SK-N-SH (cell line): ENCODE measurements at regions not wholly inside any gene's neighbourhood (a gene's known extent, or its start where the extent isn't known, plus 50 kb on each side); places are given as distances from the start of the nearest gene placed in this dataset.

ENCODE experiments used
- CTCF ChIA-PET: fragments of 300-600, 350-600 bp; formaldehyde crosslinking; extraction: SDS; loops from one replicate; lab custom pipeline; 2021; lab: Yijun Ruan, JAX
- POLR2A ChIA-PET: fragments of 350-600 bp; sonication (Branson Sonifier 250); formaldehyde crosslinking; extraction: SDS; loops from one replicate; lab custom pipeline; 2020; ENCODE audit warnings: antibody characterized with exemption, inconsistent platforms; lab: Yijun Ruan, JAX
- DNase-seq: peaks from one replicate; pipeline ENCODE4 v3.0.0; 2012
- H2AFZ ChIP-seq: fragments of 200-600 bp; sonication (generic); 2 replicates; pipeline ENCODE4 v1.8.1; 2016; ENCODE audit warnings: antibody characterized with exemption, mild to moderate bottlenecking, low read depth
- H3F3A ChIP-seq: fragments of 200-600 bp; sonication (generic); replicated peaks from 2 replicates; pipeline ENCODE3; 2016; ENCODE audit warnings: antibody characterized with exemption, mild to moderate bottlenecking; ENCODE audit not compliant: insufficient read depth
- H3K27ac ChIP-seq, 2 experiments: fragments of 200-500 bp in 1 of 2; fragments of 200-600 bp in 1 of 2; sonication (Bioruptor generic) in 1 of 2; sonication (generic), shearing (Covaris generic) in 1 of 2; 2 replicates each; pipeline versions ENCODE4 v1.5.1 to v1.6.1; 2014 to 2016; ENCODE audit warnings: low read depth in 2 of 2, inconsistent platforms in 1 of 2, low read length in 1 of 2, mild to moderate bottlenecking in 1 of 2, mixed read lengths in 1 of 2
- H3K27me3 ChIP-seq: fragments of 200-600 bp; sonication (generic), shearing (Covaris generic); 2 replicates; pipeline ENCODE4 v1.6.1; 2016; ENCODE audit warnings: mixed run types; ENCODE audit not compliant: insufficient read depth
- H3K36me3 ChIP-seq, 2 experiments: fragments of 200-500 bp in 1 of 2; fragments of 200-600 bp in 1 of 2; sonication (Bioruptor generic) in 1 of 2; sonication (generic) in 1 of 2; replicated peaks in 1 of 2; 2 replicates each; pipeline versions ENCODE3 to v1.5.1; 2014 to 2016; ENCODE audit warnings: low read length in 1 of 2, mild to moderate bottlenecking in 1 of 2; ENCODE audit not compliant: insufficient read depth in 2 of 2, control insufficient read depth in 1 of 2
- H3K4me1 ChIP-seq, 2 experiments: fragments of 200-500 bp in 1 of 2; fragments of 200-600 bp in 1 of 2; sonication (Bioruptor generic) in 1 of 2; sonication (generic), shearing (Covaris generic) in 1 of 2; 2 replicates each; pipeline versions ENCODE4 v1.5.1 to v1.6.1; 2014 to 2016; ENCODE audit warnings: low read depth in 1 of 2, low read length in 1 of 2, mixed run types in 1 of 2; ENCODE audit not compliant: insufficient read depth in 2 of 2, control insufficient read depth in 1 of 2
- H3K4me2 ChIP-seq: fragments of 200-600 bp; sonication (generic), shearing (Covaris generic); 2 replicates; pipeline ENCODE4 v1.6.1; 2017; ENCODE audit warnings: mixed run types
- H3K4me3 ChIP-seq, 2 experiments: fragments of 200-500 bp in 1 of 2; fragments of 200-600 bp in 1 of 2; sonication (Bioruptor generic) in 1 of 2; sonication (generic), shearing (Covaris generic) in 1 of 2; 2 replicates each; pipeline versions ENCODE4 v1.5.1 to v1.8.1; 2014 to 2016; ENCODE audit warnings: low read depth in 2 of 2, inconsistent platforms in 1 of 2, low read length in 1 of 2, mild to moderate bottlenecking in 1 of 2, mixed read lengths in 1 of 2, moderate library complexity in 1 of 2
- H3K79me2 ChIP-seq: fragments of 200-600 bp; sonication (generic); 2 replicates; pipeline ENCODE4 v1.8.1; 2017; ENCODE audit warnings: mild to moderate bottlenecking; ENCODE audit not compliant: insufficient read depth
- H3K9ac ChIP-seq: fragments of 200-600 bp; sonication (generic); 2 replicates; pipeline ENCODE4 v1.6.1; 2017; ENCODE audit warnings: mixed run types
- H3K9me2 ChIP-seq: fragments of 200-600 bp; sonication (generic); 2 replicates; pipeline ENCODE4 v1.6.1; 2017; ENCODE audit warnings: mixed run types
- H3K9me3 ChIP-seq: fragments of 200-600 bp; sonication (generic); 2 replicates; pipeline ENCODE4 v1.6.1; 2017; ENCODE audit warnings: mixed run types, mild to moderate bottlenecking, moderate library complexity
- H4K20me1 ChIP-seq: fragments of 200-600 bp; sonication (generic); 2 replicates; pipeline ENCODE4 v1.6.1; 2017; ENCODE audit warnings: mild to moderate bottlenecking, mixed run types; ENCODE audit not compliant: insufficient read depth
- CHD2 ChIP-seq: fragments of 150-350 bp; IDR thresholded peaks from 2 replicates; pipeline ENCODE4 v1.6.1; 2018; ENCODE audit warnings: low read length; ENCODE audit not compliant: partially characterized antibody
- FOSL2 ChIP-seq: IDR thresholded peaks from 2 replicates; pipeline ENCODE4 v1.4.0; 2012; ENCODE audit warnings: low read depth, mild to moderate bottlenecking, moderate library complexity, borderline replicate concordance
- FOXM1 ChIP-seq: IDR thresholded peaks from 2 replicates; pipeline ENCODE4 v1.4.0; 2012; ENCODE audit warnings: low read depth, mild to moderate bottlenecking
- GATA2 ChIP-seq: sonication (generic); formaldehyde crosslinking; IDR thresholded peaks from 2 replicates; pipeline ENCODE4 v1.5.0; 2020; ENCODE audit warnings: mild to moderate bottlenecking, missing genetic modification reagents
- JUND ChIP-seq: IDR thresholded peaks from 2 replicates; pipeline ENCODE4 v1.4.0; 2012
- MEF2A ChIP-seq: IDR thresholded peaks from 2 replicates; pipeline ENCODE4 v1.4.0; 2012; ENCODE audit warnings: low read depth, borderline replicate concordance
- NFIC ChIP-seq: IDR thresholded peaks from 2 replicates; pipeline ENCODE4 v1.4.0; 2012; ENCODE audit warnings: borderline replicate concordance
- POLR2AphosphoS5 ChIP-seq: IDR thresholded peaks from 2 replicates; pipeline ENCODE4 v1.6.1; 2012; ENCODE audit warnings: low read depth, low read length
- RXRA ChIP-seq: IDR thresholded peaks from 2 replicates; pipeline ENCODE4 v1.4.0; 2012; ENCODE audit warnings: low read depth, mild to moderate bottlenecking, borderline replicate concordance
- SIN3A ChIP-seq: IDR thresholded peaks from 2 replicates; pipeline ENCODE4 v1.6.1; 2012; ENCODE audit warnings: low read depth, mild to moderate bottlenecking, low read length, moderate library complexity, borderline replicate concordance
- TAF1 ChIP-seq: IDR thresholded peaks from 2 replicates; pipeline ENCODE4 v1.6.1; 2012; ENCODE audit warnings: low read depth, mild to moderate bottlenecking, low read length, moderate library complexity, borderline replicate concordance
- TCF12 ChIP-seq: IDR thresholded peaks from 2 replicates; pipeline ENCODE4 v1.4.0; 2012
- TEAD4 ChIP-seq: IDR thresholded peaks from 2 replicates; pipeline ENCODE4 v1.4.0; 2012; ENCODE audit warnings: mild to moderate bottlenecking, borderline replicate concordance; ENCODE audit not compliant: insufficient read depth
- TF ChIP-seq, protein P1 (sequence below): IDR thresholded peaks from 2 replicates; pipeline ENCODE4 v1.6.1; 2012; ENCODE audit warnings: mild to moderate bottlenecking, low read depth, low read length, moderate library complexity
- TF ChIP-seq, protein P2 (sequence below): fragments of 150-350 bp; IDR thresholded peaks from 2 replicates; pipeline ENCODE4 v1.6.1; 2016; ENCODE audit warnings: mild to moderate bottlenecking, low read depth, low read length
- TF ChIP-seq, protein P3 (sequence below): IDR thresholded peaks from 2 replicates; pipeline ENCODE4 v1.4.0; 2012; ENCODE audit warnings: low read depth, borderline replicate concordance
- TF ChIP-seq, protein P4 (sequence below): IDR thresholded peaks from 2 replicates; pipeline ENCODE4; 2012

DNA sequence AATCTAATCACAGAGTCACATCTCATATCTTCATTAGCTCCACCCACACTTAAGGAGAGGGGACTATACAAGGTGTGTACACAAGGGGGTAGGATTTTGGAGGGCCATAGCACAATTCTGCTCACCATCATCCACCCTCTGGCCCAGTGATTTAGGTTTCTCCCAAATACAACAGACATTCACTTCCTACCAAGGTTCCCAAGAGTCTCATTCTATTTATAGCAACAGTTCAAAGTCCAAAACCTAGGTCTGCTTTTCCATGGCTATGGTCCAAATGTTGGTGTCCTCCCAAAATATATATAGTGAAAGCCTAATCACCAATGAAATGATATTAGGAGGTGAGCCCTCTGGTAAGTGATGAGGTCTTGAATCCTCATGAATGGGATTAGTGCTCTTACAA, 353.2 kb upstream of the PLD5 start:
- no peak for TF ChIP-seq GATA2 (CRISPR knock-in tag)
- no peak for TF ChIP-seq TEAD4
- TF ChIP-seq, protein P1, sequence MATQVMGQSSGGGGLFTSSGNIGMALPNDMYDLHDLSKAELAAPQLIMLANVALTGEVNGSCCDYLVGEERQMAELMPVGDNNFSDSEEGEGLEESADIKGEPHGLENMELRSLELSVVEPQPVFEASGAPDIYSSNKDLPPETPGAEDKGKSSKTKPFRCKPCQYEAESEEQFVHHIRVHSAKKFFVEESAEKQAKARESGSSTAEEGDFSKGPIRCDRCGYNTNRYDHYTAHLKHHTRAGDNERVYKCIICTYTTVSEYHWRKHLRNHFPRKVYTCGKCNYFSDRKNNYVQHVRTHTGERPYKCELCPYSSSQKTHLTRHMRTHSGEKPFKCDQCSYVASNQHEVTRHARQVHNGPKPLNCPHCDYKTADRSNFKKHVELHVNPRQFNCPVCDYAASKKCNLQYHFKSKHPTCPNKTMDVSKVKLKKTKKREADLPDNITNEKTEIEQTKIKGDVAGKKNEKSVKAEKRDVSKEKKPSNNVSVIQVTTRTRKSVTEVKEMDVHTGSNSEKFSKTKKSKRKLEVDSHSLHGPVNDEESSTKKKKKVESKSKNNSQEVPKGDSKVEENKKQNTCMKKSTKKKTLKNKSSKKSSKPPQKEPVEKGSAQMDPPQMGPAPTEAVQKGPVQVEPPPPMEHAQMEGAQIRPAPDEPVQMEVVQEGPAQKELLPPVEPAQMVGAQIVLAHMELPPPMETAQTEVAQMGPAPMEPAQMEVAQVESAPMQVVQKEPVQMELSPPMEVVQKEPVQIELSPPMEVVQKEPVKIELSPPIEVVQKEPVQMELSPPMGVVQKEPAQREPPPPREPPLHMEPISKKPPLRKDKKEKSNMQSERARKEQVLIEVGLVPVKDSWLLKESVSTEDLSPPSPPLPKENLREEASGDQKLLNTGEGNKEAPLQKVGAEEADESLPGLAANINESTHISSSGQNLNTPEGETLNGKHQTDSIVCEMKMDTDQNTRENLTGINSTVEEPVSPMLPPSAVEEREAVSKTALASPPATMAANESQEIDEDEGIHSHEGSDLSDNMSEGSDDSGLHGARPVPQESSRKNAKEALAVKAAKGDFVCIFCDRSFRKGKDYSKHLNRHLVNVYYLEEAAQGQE: no peak
- no peak for TF ChIP-seq TAF1
- TF ChIP-seq, protein P2, sequence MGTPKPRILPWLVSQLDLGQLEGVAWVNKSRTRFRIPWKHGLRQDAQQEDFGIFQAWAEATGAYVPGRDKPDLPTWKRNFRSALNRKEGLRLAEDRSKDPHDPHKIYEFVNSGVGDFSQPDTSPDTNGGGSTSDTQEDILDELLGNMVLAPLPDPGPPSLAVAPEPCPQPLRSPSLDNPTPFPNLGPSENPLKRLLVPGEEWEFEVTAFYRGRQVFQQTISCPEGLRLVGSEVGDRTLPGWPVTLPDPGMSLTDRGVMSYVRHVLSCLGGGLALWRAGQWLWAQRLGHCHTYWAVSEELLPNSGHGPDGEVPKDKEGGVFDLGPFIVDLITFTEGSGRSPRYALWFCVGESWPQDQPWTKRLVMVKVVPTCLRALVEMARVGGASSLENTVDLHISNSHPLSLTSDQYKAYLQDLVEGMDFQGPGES: no peak
- TF ChIP-seq RXRA: no peak
- TF ChIP-seq FOXM1: no peak
- TF ChIP-seq JUND: no peak
- no peak for TF ChIP-seq NFIC
- TF ChIP-seq CHD2: no peak
- TF ChIP-seq FOSL2: no peak
- no peak for TF ChIP-seq MEF2A
- no peak for TF ChIP-seq TCF12
- TF ChIP-seq SIN3A: no peak
- TF ChIP-seq, protein P3, sequence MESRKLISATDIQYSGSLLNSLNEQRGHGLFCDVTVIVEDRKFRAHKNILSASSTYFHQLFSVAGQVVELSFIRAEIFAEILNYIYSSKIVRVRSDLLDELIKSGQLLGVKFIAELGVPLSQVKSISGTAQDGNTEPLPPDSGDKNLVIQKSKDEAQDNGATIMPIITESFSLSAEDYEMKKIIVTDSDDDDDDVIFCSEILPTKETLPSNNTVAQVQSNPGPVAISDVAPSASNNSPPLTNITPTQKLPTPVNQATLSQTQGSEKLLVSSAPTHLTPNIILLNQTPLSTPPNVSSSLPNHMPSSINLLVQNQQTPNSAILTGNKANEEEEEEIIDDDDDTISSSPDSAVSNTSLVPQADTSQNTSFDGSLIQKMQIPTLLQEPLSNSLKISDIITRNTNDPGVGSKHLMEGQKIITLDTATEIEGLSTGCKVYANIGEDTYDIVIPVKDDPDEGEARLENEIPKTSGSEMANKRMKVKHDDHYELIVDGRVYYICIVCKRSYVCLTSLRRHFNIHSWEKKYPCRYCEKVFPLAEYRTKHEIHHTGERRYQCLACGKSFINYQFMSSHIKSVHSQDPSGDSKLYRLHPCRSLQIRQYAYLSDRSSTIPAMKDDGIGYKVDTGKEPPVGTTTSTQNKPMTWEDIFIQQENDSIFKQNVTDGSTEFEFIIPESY: no peak
- TF ChIP-seq, protein P4, sequence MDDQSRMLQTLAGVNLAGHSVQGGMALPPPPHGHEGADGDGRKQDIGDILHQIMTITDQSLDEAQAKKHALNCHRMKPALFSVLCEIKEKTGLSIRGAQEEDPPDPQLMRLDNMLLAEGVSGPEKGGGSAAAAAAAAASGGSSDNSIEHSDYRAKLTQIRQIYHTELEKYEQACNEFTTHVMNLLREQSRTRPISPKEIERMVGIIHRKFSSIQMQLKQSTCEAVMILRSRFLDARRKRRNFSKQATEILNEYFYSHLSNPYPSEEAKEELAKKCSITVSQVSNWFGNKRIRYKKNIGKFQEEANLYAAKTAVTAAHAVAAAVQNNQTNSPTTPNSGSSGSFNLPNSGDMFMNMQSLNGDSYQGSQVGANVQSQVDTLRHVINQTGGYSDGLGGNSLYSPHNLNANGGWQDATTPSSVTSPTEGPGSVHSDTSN: no peak
- TF ChIP-seq POLR2AphosphoS5: no peak
- H3K79me2 ChIP-seq: no peaks in the 10 kb centered on the region
- peaks cover 0 to 7% of the 10 kb centered on the region in 2 experiments; a peak in 2 of 4 replicates for H3K4me1 ChIP-seq
- no peak for DNase-seq
- no peaks in the 10 kb centered on the region for H3K9me2 ChIP-seq
- H2AFZ ChIP-seq: no peak overlapping the region
- H3K4me2 ChIP-seq: no peak overlapping the region
- H3F3A ChIP-seq: no peaks in the 10 kb centered on the region
- H3K27ac ChIP-seq: no peak overlapping the region
- ChIA-PET POLR2A (no interaction called here), CTCF (no interaction called here)
- H3K9ac ChIP-seq: no peak overlapping the region
- no peaks in the 10 kb centered on the region for H3K27me3 ChIP-seq
- H3K9me3 ChIP-seq: no peaks in the 10 kb centered on the region
- no peak overlapping the region for H3K4me3 ChIP-seq
- H3K36me3 ChIP-seq: no peaks in the 10 kb centered on the region
- H4K20me1 ChIP-seq: no peaks in the 10 kb centered on the region
